Esophagus squamous epithelium (tissue), 5 donors: ENCODE measurements at regions not wholly inside any gene's neighbourhood (a gene's known extent, or its start where the extent isn't known, plus 50 kb on each side); places are given as distances from the start of the nearest gene placed in this dataset.
"Not testable (repeated sequence)": the region's sequence is repeated elsewhere in the genome, so short reads cannot be mapped to it uniquely, and the experiment has no call there.

Experiments
- DNase-seq: peaks from one replicate; lab custom pipeline; 2025; lab: John Stamatoyannopoulos, UW
- H3K27ac ChIP-seq, 4 donors: fragments of 200-600 bp; sonication (generic); one replicate each; pipeline ENCODE4 v1.5.1; 2016 to 2019; ENCODE audit warnings: mild to moderate bottlenecking in 1 of 4
- H3K27me3 ChIP-seq, 4 donors: fragments of 200-600 bp; sonication (generic); 1 replicate in 3 of 4; 2 replicates in 1 of 4; pipeline versions ENCODE4 v1.5.1 to v1.6.0; 2017 to 2021; ENCODE audit warnings: antibody characterized with exemption in 1 of 4
- H3K36me3 ChIP-seq, 3 donors: fragments of 200-600 bp; sonication (generic); one replicate each; pipeline ENCODE4 v1.5.1; 2016 to 2019
- H3K4me1 ChIP-seq, 3 donors: fragments of 200-600 bp; sonication (generic); one replicate each; pipeline ENCODE4 v1.5.1; 2017 to 2019
- H3K4me3 ChIP-seq, 4 donors: fragments of 200-600 bp; sonication (generic); 1 replicate in 3 of 4; 2 replicates in 1 of 4; pipeline ENCODE4 v1.5.1; 2016 to 2019; ENCODE audit warnings: mild to moderate bottlenecking in 2 of 4, moderate library complexity in 1 of 4
- H3K9me3 ChIP-seq, 3 donors: fragments of 200-600 bp; sonication (generic); one replicate each; pipeline ENCODE4 v1.5.1; 2016 to 2019
- CTCF ChIP-seq, 6 experiments: fragments of 450-650 bp in 4 of 6; fragments of 200-600 bp in 2 of 6; sonication (generic) in 2 of 6; IDR thresholded peaks; one replicate each; pipeline ENCODE4 v1.5.1; 2016 to 2019; ENCODE audit warnings: antibody characterized with exemption in 6 of 6, mild to moderate bottlenecking in 4 of 6, moderate library complexity in 4 of 6
- POLR2A ChIP-seq, 4 donors: fragments of 450-650 bp; IDR thresholded peaks; one replicate each; pipeline ENCODE4 v1.6.1; 2017; ENCODE audit warnings: antibody characterized with exemption in 4 of 4, mild to moderate bottlenecking in 4 of 4, moderate library complexity in 3 of 4
- WGBS, 2 donors: methylation state at CpG; one replicate each; pipeline ENCODE4 v1.1.5; 2018; 5-methylcytosine and 5-hydroxymethylcytosine counted together
- intact Hi-C: fragments of 100-400 bp; cut with DNase I; formaldehyde crosslinking; loops from one replicate; pipeline ENCODE4 v1.15.0; 2022
- donor health status: DM: yes; HTN: yes; CAD: no.

GRCh38 chr3:181213347-181213746 lies 223.8 kb upstream of the DNAJC19 start:
- intact Hi-C loops = no loop called here
- TF ChIP-seq CTCF (IDR thresholded peaks at IDR 0.05) (no peak), POLR2A (IDR thresholded peaks at IDR 0.05) (no peak)
- 51 to 59% methylated on average over 2 of the region's 2 CpGs for WGBS, 2 donors
- Histone ChIP-seq H3K27me3 (no peaks in the 10 kb centered on the region), H3K4me1 (no peaks in the 10 kb centered on the region), H3K36me3 (no peaks in the 10 kb centered on the region), H3K9me3 (no peaks in the 10 kb centered on the region), H3K27ac (no peak overlapping the region), H3K4me3 (no peak overlapping the region)
- DNase-seq = no peak

GRCh38 chr3:181212271-181212670 lies 222.7 kb upstream of the DNAJC19 start:
- no peaks in the 10 kb centered on the region for H3K27me3 ChIP-seq
- no peaks in the 10 kb centered on the region for H3K36me3 ChIP-seq
- H3K9me3 ChIP-seq = no peaks in the 10 kb centered on the region
- no peak overlapping the region for H3K4me3 ChIP-seq
- no peak overlapping the region for H3K27ac ChIP-seq
- WGBS, 2 donors = 56 to 65% methylated on average over 1 of the region's 1 CpG
- intact Hi-C loops = no loop called here
- H3K4me1 ChIP-seq = no peaks in the 10 kb centered on the region
- TF ChIP-seq CTCF (IDR thresholded peaks at IDR 0.05) = no peak
- TF ChIP-seq POLR2A (IDR thresholded peaks at IDR 0.05) = no peak
- no peak for DNase-seq

GRCh38 chr3:181210275-181210674 lies 220.7 kb upstream of the DNAJC19 start:
- Histone ChIP-seq H3K27me3 (no peaks in the 10 kb centered on the region), H3K27ac (no peak overlapping the region), H3K36me3 (no peaks in the 10 kb centered on the region), H3K9me3 (no peaks in the 10 kb centered on the region), H3K4me3 (no peak overlapping the region), H3K4me1 (no peaks in the 10 kb centered on the region)
- WGBS, 2 donors = 4 to 6% methylated on average over 2 of the region's 2 CpGs
- TF ChIP-seq POLR2A (IDR thresholded peaks at IDR 0.05) = no peak
- peak in 3 of 6 experiments; percentile 16 to 42 (median 27) for TF ChIP-seq CTCF (IDR thresholded peaks at IDR 0.05)
- DNase-seq = no peak
- intact Hi-C loops = no loop called here

- H3K9me3 ChIP-seq = no peaks in the 10 kb centered on the region
- intact Hi-C loops = no loop called here
- H3K4me1 ChIP-seq = no peaks in the 10 kb centered on the region
- no peak overlapping the region for H3K27ac ChIP-seq
- TF ChIP-seq CTCF (IDR thresholded peaks at IDR 0.05) = no peak
- TF ChIP-seq POLR2A (IDR thresholded peaks at IDR 0.05) = no peak
- H3K36me3 ChIP-seq = no peaks in the 10 kb centered on the region
- H3K4me3 ChIP-seq = no peak overlapping the region
- 63 to 74% methylated on average over 2 of the region's 2 CpGs for WGBS, 2 donors
- no peak for DNase-seq
- H3K27me3 ChIP-seq = no peaks in the 10 kb centered on the region
These were observed 200.0 kb upstream of the DNAJC19 start for GRCh38 chr3:181189556-181189955.

GRCh38 chr3:181183764-181184163 lies 194.2 kb upstream of the DNAJC19 start:
- Histone ChIP-seq H3K27ac (no peak overlapping the region), H3K27me3 (no peaks in the 10 kb centered on the region), H3K4me1 (no peaks in the 10 kb centered on the region), H3K9me3 (no peaks in the 10 kb centered on the region), H3K36me3 (no peaks in the 10 kb centered on the region), H3K4me3 (no peak overlapping the region)
- TF ChIP-seq POLR2A (IDR thresholded peaks at IDR 0.05) (no peak), CTCF (IDR thresholded peaks at IDR 0.05) (no peak)
- intact Hi-C loops = no loop called here
- 88 to 92% methylated on average over 1 of the region's 1 CpG for WGBS, 2 donors
- no peak for DNase-seq

- H3K27me3 ChIP-seq, DNase-seq, intact Hi-C loops, H3K4me1 ChIP-seq, H3K9me3 ChIP-seq, H3K4me3 ChIP-seq, H3K36me3 ChIP-seq, H3K27ac ChIP-seq: not testable (repeated sequence)
- 50% methylated on average over 2 of the region's 22 CpGs; no CpG with 5 or more reads in 1 of the 2 donors for WGBS, 2 donors
These were observed 193.5 kb upstream of the DNAJC19 start for GRCh38 chr3:181183057-181183456.
